Stomach (tissue), 4 donors: ENCODE measurements at regions not wholly inside any gene's neighbourhood (a gene's known extent, or its start where the extent isn't known, plus 50 kb on each side); places are given as distances from the start of the nearest gene placed in this dataset.
"Not testable (repeated sequence)": the region's sequence is repeated elsewhere in the genome, so short reads cannot be mapped to it uniquely, and the experiment has no call there.

Experiments used
- POLR2A ChIP-seq, 4 donors: fragments of 450-650 bp; IDR thresholded peaks; one replicate each; pipeline ENCODE4 v1.6.1; 2016; ENCODE audit warnings: antibody characterized with exemption in 4 of 4, control low read depth in 2 of 4, mild to moderate bottlenecking in 1 of 4, moderate library complexity in 1 of 4
- POLR2AphosphoS5 ChIP-seq, 3 donors: sonication (generic); formaldehyde crosslinking; IDR thresholded peaks; one replicate each; pipeline ENCODE4 v1.6.1; 2016; ENCODE audit warnings: antibody characterized with exemption in 3 of 3

- not testable (repeated sequence) for TF ChIP-seq POLR2AphosphoS5, POLR2A (IDR thresholded peaks at IDR 0.05)
Measured at GRCh38 chr5:52156809-52157208, 630.9 kb upstream of the ITGA1 start.
